ENCODE measurements at regions not wholly inside any gene's neighbourhood (a gene's known extent, or its start where the extent isn't known, plus 50 kb on each side); places are given as distances from the start of the nearest gene placed in this dataset.

DNA sequence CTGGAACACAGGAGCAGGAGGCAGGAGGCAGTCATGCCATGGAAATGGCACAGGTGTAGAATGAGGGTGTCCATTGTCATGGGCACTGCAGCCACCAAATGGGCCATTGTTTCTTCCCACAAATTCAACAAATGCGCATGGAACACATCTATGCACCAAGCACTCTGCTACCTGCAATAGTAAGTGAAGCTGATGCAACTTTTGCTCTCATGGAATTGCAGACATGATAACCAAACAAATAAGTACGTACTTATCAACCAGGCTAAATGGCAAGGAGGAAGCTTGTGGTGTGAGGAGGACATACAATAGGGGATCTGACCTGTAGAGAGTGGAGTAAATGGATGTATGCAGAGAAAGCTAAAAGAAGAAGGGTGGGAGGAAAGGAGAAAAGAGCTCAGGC lies 116.8 kb downstream of the TRIM36 start:
- TF ChIP-seq POLR2AphosphoS5 (IDR thresholded peaks at IDR 0.05; ENCODE audit: low read length) (no peak), TCF12 (IDR thresholded peaks at IDR 0.05; ENCODE audit: low read depth, low read length) (no peak), CHD1 (IDR thresholded peaks at IDR 0.05; ENCODE audit: low read depth, low read length) (no peak), POLR2A (IDR thresholded peaks at IDR 0.05; ENCODE audit: low read depth, low read length) (no peak), IKZF2 (IDR thresholded peaks at IDR 0.05) (no peak), SIN3A (IDR thresholded peaks at IDR 0.05; ENCODE audit: low read depth, low read length) (no peak), NFXL1 (IDR thresholded peaks at IDR 0.05; ENCODE audit: borderline replicate concordance) (no peak)
- TF ChIP-seq, protein P1, sequence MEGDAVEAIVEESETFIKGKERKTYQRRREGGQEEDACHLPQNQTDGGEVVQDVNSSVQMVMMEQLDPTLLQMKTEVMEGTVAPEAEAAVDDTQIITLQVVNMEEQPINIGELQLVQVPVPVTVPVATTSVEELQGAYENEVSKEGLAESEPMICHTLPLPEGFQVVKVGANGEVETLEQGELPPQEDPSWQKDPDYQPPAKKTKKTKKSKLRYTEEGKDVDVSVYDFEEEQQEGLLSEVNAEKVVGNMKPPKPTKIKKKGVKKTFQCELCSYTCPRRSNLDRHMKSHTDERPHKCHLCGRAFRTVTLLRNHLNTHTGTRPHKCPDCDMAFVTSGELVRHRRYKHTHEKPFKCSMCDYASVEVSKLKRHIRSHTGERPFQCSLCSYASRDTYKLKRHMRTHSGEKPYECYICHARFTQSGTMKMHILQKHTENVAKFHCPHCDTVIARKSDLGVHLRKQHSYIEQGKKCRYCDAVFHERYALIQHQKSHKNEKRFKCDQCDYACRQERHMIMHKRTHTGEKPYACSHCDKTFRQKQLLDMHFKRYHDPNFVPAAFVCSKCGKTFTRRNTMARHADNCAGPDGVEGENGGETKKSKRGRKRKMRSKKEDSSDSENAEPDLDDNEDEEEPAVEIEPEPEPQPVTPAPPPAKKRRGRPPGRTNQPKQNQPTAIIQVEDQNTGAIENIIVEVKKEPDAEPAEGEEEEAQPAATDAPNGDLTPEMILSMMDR (IDR thresholded peaks at IDR 0.05 in 2 of 3, conservative IDR thresholded peaks at IDR 0.05 in 1 of 3; ENCODE audit: control insufficient read depth in 2 of 3, extremely low read depth in 1 of 3, insufficient read depth in 1 of 3, low read depth in 3 of 3, low read length in 3 of 3): no peak
- TF ChIP-seq, protein P2, sequence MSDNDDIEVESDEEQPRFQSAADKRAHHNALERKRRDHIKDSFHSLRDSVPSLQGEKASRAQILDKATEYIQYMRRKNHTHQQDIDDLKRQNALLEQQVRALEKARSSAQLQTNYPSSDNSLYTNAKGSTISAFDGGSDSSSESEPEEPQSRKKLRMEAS (IDR thresholded peaks at IDR 0.05; ENCODE audit: low read depth, low read length): no peak
- TF ChIP-seq, protein P3, sequence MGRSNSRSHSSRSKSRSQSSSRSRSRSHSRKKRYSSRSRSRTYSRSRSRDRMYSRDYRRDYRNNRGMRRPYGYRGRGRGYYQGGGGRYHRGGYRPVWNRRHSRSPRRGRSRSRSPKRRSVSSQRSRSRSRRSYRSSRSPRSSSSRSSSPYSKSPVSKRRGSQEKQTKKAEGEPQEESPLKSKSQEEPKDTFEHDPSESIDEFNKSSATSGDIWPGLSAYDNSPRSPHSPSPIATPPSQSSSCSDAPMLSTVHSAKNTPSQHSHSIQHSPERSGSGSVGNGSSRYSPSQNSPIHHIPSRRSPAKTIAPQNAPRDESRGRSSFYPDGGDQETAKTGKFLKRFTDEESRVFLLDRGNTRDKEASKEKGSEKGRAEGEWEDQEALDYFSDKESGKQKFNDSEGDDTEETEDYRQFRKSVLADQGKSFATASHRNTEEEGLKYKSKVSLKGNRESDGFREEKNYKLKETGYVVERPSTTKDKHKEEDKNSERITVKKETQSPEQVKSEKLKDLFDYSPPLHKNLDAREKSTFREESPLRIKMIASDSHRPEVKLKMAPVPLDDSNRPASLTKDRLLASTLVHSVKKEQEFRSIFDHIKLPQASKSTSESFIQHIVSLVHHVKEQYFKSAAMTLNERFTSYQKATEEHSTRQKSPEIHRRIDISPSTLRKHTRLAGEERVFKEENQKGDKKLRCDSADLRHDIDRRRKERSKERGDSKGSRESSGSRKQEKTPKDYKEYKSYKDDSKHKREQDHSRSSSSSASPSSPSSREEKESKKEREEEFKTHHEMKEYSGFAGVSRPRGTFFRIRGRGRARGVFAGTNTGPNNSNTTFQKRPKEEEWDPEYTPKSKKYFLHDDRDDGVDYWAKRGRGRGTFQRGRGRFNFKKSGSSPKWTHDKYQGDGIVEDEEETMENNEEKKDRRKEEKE (IDR thresholded peaks at IDR 0.05): no peak
- TF ChIP-seq, protein P4, sequence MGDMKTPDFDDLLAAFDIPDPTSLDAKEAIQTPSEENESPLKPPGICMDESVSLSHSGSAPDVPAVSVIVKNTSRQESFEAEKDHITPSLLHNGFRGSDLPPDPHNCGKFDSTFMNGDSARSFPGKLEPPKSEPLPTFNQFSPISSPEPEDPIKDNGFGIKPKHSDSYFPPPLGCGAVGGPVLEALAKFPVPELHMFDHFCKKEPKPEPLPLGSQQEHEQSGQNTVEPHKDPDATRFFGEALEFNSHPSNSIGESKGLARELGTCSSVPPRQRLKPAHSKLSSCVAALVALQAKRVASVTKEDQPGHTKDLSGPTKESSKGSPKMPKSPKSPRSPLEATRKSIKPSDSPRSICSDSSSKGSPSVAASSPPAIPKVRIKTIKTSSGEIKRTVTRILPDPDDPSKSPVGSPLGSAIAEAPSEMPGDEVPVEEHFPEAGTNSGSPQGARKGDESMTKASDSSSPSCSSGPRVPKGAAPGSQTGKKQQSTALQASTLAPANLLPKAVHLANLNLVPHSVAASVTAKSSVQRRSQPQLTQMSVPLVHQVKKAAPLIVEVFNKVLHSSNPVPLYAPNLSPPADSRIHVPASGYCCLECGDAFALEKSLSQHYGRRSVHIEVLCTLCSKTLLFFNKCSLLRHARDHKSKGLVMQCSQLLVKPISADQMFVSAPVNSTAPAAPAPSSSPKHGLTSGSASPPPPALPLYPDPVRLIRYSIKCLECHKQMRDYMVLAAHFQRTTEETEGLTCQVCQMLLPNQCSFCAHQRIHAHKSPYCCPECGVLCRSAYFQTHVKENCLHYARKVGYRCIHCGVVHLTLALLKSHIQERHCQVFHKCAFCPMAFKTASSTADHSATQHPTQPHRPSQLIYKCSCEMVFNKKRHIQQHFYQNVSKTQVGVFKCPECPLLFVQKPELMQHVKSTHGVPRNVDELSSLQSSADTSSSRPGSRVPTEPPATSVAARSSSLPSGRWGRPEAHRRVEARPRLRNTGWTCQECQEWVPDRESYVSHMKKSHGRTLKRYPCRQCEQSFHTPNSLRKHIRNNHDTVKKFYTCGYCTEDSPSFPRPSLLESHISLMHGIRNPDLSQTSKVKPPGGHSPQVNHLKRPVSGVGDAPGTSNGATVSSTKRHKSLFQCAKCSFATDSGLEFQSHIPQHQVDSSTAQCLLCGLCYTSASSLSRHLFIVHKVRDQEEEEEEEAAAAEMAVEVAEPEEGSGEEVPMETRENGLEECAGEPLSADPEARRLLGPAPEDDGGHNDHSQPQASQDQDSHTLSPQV (IDR thresholded peaks at IDR 0.05): no peak
- TF ChIP-seq, protein P5, sequence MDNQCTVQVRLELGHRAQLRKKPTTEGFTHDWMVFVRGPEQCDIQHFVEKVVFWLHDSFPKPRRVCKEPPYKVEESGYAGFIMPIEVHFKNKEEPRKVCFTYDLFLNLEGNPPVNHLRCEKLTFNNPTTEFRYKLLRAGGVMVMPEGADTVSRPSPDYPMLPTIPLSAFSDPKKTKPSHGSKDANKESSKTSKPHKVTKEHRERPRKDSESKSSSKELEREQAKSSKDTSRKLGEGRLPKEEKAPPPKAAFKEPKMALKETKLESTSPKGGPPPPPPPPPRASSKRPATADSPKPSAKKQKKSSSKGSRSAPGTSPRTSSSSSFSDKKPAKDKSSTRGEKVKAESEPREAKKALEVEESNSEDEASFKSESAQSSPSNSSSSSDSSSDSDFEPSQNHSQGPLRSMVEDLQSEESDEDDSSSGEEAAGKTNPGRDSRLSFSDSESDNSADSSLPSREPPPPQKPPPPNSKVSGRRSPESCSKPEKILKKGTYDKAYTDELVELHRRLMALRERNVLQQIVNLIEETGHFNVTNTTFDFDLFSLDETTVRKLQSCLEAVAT (IDR thresholded peaks at IDR 0.05): no peak
- TF ChIP-seq, protein P6, sequence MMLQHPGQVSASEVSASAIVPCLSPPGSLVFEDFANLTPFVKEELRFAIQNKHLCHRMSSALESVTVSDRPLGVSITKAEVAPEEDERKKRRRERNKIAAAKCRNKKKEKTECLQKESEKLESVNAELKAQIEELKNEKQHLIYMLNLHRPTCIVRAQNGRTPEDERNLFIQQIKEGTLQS (IDR thresholded peaks at IDR 0.05; ENCODE audit: borderline replicate concordance, extremely low read depth, low read depth, low read length): no peak
